GM19452 (cell line): ENCODE measurements at regions not wholly inside any gene's neighbourhood (a gene's known extent, or its start where the extent isn't known, plus 50 kb on each side); places are given as distances from the start of the nearest gene placed in this dataset.

Source experiments
- ATAC-seq: cut with Tn5 transposase; IDR thresholded peaks from one replicate; pipeline ENCODE4 v1.9.1; 2021; ENCODE audit not compliant: unreplicated experiment

DNA sequence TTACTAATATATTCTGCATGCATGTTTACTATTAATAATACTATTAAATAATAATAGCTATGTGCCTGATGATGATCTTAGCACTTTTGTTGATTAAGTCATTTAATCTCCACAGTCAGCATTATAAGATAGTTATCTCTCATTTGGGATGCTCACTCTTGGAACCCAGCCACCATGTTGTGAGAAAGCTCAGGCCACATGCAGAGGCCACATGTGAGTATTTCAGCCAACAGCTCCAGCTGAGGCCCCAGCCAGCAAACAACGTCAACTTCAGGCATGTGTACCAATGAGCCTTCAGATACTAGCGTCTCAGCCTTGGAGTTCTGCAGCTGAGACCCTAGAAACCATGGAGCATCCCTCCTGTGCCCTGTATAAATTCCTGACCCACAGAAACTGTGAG, 798.1 kb upstream of the LRRC4C start:
- no peak for ATAC-seq

DNA sequence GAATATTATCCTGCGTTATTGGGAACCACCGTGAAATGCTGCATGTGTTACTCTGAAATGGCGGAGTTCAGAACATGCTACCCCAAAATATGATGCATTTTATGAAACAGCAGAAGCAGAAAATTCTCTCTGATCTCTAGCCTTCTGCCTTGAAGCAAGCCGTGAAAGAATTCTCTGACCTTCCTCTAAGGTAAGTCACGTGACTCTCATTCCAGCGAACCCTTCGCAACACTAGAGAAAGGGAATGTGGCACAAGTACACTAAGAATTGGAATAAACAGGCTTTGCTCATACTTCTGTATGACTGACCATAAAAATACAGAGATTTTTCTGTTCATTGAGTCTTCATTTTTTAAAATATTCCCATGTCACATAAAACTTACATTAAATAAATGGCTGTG, 805.6 kb upstream of the LRRC4C start:
- ATAC-seq: no peak

- ATAC-seq: no peak
Observed at GRCh38 chr11:42271306-42271705, 811.9 kb upstream of the LRRC4C start.

DNA sequence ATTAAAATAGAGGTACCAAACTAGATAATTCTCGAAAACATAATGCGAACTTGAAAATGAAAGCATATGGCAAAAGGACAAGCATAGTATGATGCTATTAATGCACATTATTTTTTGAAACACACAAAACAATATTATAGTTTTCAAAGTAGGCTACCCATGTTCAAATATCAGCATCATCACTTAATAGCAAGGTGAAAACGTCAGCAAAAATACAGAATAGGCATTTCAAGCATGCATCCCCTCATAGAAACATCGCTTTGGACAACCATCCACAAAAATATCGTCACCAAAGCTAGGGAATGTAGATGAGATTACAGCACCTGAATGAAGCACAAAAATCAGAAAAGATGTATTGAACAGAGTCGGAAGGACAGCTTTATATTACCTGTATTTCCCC, 814.5 kb upstream of the LRRC4C start:
- ATAC-seq: no peak

GRCh38 chr11:42296910-42297309, 837.5 kb upstream of the LRRC4C start:
- ATAC-seq: no peak

DNA sequence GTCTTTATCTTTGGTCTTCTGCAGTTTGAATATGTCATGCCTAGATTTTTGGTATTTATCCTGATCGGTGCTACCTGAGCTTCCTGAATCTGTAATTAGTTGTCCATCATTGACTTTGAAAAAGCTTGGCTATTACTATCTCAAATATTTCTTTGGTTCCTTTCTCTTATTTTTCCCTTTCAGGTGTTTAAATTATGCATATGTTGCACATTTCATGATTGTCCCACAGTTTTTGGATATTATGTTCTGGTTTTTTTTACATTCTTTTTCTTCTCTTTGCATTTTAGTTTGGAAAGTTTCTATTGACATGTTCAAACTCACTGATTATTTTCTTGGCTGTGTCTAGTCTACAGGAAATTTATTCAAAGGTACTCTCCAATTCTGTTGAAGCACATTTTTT, 840.3 kb upstream of the LRRC4C start:
- no peak for ATAC-seq

DNA sequence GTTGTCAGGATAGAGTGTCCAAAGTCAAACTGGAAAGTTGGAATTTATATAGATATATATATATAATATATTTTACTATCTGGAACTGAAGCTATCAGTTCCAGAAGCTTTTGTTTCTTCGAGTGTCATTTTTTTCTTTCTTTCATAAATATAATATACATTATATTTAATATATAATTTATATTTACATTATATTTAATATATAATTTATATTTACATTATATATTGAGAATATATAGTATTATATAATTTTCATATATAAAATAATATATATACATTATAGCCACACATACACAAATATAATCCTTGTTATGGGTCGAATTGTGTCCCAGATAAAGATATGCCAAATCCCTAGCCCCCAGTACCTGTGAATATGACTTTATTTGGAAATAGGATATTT, 842.3 kb upstream of the LRRC4C start:
- ATAC-seq: no peak

- no peak for ATAC-seq
Observed at GRCh38 chr11:42311514-42311913, 852.1 kb upstream of the LRRC4C start.

GRCh38 chr11:42311944-42312343, 852.5 kb upstream of the LRRC4C start:
- no peak for ATAC-seq

DNA sequence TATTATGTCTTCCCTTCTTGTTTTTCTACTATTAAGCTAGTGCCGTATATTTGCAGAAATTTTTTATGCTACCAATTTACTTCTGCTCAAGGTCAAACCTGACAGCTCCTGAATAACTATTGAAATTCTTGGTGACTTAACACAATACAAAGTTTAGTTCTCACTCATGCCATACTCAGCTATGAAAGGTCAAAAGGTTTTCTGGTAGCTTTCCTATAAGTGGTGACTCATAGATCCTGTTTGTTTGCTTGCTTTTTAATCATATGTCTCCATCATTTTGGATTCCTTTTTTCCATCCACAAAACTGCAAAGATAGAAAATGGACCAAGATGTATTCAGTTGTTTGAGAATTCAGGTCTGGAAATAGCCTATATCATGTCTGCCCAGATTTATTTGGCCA, 855.8 kb upstream of the LRRC4C start:
- no peak for ATAC-seq

DNA sequence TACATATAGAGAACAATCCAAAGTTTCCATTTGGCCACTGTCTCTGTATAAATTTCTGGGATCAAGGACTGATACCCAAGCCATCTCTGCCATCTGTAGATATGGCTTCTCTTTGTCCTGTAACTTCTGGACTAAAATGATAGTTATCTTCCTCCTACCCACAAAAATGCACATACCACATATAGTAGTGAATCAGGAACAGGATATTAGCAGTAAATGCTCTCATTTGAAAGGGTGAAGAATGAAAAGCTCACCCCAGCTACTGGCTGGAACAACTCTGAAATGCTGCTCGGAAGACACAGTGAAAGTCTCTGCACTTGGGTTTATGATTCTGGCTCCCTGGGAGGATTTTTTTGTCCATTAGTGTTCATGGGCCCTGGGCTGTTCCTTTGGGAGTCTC, 856.4 kb upstream of the LRRC4C start:
- ATAC-seq: no peak

DNA sequence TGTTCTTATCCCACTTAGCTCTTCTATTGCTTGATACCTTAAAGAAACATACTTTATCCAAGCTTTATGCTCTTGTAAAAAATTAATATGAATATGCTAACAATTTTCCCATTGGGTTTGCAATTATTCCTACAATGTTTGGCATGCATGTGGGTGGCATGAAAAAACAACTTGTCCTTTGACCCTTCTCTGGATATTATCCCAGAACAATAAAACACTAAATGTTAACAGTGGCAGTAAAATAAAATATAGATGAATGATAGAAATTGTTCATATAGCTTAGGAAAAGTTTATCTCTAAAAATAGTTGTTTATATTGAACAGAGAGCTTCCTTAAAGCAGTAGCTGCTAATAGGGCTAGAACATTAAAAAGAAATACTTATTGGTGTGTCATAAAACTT, 860.5 kb upstream of the LRRC4C start:
- no peak for ATAC-seq

DNA sequence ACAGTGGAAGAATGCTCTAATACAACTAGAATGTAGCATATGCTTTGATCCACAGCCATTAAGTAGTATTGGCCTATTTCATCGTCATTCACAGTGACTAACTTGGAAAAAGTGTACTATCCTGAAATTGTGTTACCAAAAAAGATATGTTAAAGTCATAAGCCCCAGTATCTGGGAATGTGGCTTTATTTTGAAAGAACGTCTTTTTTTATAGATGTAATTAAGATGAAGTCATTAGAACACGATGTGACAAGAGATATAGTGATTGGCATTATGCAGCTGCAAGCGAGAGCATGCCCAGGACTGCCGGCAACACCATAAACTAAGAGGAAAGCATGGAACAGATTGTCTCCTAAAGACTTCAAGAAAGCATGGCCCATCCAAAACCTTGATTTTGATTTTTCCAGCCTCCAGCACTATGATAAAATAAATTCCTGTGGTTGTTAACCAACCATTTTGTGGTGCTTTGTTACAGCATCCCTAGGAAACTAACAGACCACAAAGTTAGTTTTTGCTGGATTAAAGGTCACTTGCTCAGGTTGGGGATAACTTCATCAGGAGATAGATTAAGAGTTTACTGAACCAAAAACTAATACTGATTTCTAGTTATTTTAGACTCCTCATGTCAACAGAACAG, 870.6 kb upstream of the LRRC4C start:
- ATAC-seq: no peak

- no peak for ATAC-seq
Observed at GRCh38 chr11:42337786-42338455, 878.5 kb upstream of the LRRC4C start.

DNA sequence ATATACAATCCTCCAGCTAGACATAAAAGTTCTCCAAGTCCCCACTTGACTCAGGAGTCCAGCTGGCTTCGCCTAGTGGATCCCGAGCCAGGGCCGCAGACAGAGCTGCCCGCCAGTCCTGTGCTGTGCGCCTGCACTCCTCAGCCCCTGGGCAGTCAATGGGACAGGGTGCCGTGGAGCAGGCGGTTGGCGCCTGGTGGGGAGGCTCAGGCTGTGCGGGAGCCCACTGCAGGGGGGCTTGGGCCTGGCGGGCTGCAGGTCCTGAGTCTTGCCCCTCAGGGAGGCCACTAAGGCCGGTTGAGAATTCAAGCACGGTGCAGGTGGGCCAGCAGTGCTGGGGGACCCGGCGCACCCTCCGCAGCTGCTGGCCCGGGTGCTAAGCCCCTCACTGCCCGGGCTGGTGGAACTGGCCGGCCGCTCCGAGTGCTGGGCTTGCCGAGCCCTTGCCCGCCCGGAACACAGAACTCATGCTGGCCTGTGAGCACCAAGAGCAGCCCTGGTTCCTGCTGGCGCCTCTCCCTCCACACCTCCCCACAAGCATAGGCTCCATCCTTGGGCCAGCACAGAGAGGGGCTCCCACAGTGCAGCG, 884.8 kb upstream of the LRRC4C start:
- ATAC-seq: no peak

DNA sequence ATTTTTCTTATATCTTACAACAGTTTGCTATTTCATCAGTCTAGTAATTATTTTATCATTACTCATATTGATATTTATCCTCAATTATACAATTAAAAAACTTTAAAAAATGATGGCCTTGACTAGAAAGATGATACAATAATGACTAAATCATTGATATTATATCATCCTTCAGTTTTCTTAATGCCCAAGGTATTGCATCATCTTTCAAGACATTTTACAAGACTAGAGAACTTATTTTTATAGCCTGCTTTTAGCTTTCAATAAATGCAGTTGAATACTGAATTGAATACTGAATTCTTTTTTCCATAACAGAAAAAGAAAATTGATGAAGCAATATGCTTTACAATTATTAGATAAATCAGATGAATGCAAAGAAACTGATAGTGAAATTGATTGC, 886.5 kb upstream of the LRRC4C start:
- no peak for ATAC-seq

DNA sequence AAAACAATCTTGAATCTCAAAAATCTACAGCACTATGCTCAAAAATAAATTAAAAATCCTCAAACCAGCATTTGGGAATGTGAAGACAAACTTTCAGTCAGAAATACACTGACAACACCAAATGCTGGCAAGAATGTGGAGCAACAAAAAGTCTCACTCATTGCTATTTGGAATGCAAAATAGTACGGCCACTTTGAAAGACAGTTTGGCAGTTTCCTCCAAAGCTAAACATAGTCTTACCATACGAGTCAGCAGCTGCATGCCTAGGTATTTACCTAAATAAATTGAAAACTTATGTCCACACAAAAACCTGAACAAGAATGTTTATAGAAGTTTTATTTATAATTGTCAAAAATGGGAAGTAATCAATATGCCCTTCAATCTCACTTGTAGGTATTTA, 904.2 kb upstream of the LRRC4C start:
- ATAC-seq: no peak

GRCh38 chr11:42390116-42390515, 921.7 kb upstream of the API5 start:
- ATAC-seq: no peak

DNA sequence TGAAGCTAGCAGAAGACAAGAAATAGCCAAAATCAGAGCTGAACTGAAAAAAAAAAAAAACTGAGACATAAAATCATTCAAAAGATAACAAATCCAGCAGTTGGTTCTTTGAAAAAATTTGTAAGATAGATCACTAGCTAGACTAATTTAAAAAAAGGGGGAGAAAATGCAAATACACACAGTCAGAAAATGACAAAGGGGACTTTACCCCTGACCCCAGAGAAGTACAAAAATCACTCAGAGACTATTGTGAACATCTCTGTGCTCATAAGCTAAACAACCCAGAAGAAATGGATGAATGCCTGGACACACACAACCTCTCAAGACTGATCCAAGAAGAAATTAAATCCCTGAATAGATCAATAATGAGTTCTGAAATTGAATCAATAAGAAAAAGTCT, 914.3 kb upstream of the API5 start:
- ATAC-seq: no peak

DNA sequence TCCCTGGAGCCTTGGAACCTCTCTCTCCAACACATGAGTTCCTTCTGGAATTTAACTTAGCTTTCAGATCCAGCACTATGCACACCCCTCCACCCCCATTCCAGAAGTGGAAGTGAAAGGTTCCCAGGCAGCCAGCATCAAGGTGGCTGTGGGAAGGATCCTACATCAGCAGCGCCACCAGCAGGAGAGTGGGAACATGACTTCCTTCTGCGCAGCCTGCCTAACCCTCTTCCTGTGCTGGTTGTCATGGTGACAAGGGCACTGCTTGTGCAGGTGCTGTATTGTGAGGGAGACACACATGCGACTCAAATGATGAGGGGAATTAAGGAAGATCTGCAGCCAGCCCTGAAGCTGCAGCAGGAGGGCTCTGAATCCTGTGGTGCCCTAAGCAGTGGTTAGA, 904.5 kb upstream of the API5 start:
- no peak for ATAC-seq

DNA sequence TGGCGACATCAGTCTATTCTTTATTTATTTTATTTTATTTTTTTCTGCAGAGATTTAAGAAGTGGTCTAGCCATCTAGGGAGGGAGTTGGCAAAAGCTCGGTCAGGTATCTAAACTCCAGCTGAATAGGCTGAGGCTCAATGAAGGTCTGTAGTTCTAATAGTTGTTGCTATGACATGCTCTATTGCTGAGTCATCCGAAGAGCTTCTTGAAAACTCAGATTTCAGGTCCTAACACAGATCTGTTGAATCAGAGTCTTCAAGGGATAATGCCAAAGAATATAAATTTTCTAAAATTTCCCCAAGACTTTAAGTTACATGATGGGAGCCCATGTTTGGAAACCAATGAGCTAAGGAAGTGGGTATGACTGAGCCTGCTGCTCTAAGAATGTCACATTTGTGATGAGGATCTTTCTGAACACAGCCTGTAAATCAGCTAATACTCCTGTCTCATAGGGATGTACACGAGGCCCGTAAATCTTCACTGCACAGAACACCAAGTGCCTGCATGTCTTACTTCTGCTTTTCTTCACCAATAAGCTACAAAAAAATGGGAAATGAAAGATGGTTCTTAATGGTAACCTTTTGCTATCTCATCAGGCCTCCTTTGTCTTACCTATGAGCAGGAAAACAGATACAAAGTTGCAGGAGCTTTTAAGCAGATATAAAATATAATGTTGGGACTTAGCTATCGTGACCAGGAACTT, 901.4 kb upstream of the API5 start:
- ATAC-seq: no peak

- ATAC-seq: no peak
Observed at GRCh38 chr11:42412590-42412989, 899.2 kb upstream of the API5 start.
